ENCODE measurements at regions not wholly inside any gene's neighbourhood (a gene's known extent, or its start where the extent isn't known, plus 50 kb on each side); places are given as distances from the start of the nearest gene placed in this dataset.

DNA sequence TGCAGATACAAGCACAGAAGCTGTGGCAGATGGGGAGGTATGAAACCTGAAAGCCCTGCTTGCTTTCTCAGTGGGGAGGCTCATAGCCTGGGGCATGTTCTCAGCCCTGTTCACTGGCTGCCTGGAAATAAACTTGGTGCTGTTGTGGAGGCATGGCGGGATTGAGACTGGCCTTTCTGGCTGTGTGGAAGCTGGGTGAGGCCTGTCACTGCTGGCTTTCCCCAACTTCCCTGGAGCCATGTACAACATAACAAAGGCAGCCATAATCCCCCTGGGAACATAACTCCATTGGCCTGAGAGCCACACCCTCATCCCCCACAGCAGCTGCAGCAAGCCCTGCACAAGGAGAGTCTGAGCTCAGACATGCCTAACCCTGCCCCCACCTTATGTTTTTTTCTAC lies 237.7 kb upstream of the TLL1 start:
- DNase-seq (ENCODE audit: low spot score) (no peak), ATAC-seq (no peak; the same call in 1 of the 2 replicates)
- no peak overlapping the region for H3K4me3 Mint-ChIP-seq
- H3K27me3 Mint-ChIP-seq (ENCODE audit: low read depth): no peaks in the 10 kb centered on the region
- TF ChIP-seq HMGA2 (CRISPR knock-in tag; IDR thresholded peaks at IDR 0.05) (no peak), ZBTB43 (CRISPR knock-in tag; IDR thresholded peaks at IDR 0.05) (no peak), SMAD4 (CRISPR knock-in tag; IDR thresholded peaks at IDR 0.05) (no peak), ZNF512 (CRISPR knock-in tag; IDR thresholded peaks at IDR 0.05; ENCODE audit: borderline replicate concordance) (no peak), GRHL2 (CRISPR knock-in tag; IDR thresholded peaks at IDR 0.05; ENCODE audit: insufficient replicate concordance, severe bottlenecking) (no peak), ZNF263 (CRISPR knock-in tag; IDR thresholded peaks at IDR 0.05; ENCODE audit: low read depth) (no peak)
- TF ChIP-seq, protein P1, sequence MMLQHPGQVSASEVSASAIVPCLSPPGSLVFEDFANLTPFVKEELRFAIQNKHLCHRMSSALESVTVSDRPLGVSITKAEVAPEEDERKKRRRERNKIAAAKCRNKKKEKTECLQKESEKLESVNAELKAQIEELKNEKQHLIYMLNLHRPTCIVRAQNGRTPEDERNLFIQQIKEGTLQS (CRISPR knock-in tag; conservative IDR thresholded peaks at IDR 0.05): no peak
- POLR2A ChIA-PET: no interaction called here
- no peak overlapping the region for H3K27ac Mint-ChIP-seq
- peaks cover 19% of the 10 kb centered on the region for H3K9me3 Mint-ChIP-seq
- CTCF ChIA-PET: no interaction called here
- peaks cover 9% of the 10 kb centered on the region for H3K4me1 Mint-ChIP-seq
- H3K36me3 Mint-ChIP-seq: peaks cover 12% of the 10 kb centered on the region

GRCh38 chr4:165635951-165636350 lies 237.1 kb upstream of the TLL1 start:
- no peak for TF ChIP-seq NR1H2 (CRISPR knock-in tag; IDR thresholded peaks at IDR 0.05)
- TF ChIP-seq FOXK1 (CRISPR knock-in tag; IDR thresholded peaks at IDR 0.05): no peak
- TF ChIP-seq, protein P2, sequence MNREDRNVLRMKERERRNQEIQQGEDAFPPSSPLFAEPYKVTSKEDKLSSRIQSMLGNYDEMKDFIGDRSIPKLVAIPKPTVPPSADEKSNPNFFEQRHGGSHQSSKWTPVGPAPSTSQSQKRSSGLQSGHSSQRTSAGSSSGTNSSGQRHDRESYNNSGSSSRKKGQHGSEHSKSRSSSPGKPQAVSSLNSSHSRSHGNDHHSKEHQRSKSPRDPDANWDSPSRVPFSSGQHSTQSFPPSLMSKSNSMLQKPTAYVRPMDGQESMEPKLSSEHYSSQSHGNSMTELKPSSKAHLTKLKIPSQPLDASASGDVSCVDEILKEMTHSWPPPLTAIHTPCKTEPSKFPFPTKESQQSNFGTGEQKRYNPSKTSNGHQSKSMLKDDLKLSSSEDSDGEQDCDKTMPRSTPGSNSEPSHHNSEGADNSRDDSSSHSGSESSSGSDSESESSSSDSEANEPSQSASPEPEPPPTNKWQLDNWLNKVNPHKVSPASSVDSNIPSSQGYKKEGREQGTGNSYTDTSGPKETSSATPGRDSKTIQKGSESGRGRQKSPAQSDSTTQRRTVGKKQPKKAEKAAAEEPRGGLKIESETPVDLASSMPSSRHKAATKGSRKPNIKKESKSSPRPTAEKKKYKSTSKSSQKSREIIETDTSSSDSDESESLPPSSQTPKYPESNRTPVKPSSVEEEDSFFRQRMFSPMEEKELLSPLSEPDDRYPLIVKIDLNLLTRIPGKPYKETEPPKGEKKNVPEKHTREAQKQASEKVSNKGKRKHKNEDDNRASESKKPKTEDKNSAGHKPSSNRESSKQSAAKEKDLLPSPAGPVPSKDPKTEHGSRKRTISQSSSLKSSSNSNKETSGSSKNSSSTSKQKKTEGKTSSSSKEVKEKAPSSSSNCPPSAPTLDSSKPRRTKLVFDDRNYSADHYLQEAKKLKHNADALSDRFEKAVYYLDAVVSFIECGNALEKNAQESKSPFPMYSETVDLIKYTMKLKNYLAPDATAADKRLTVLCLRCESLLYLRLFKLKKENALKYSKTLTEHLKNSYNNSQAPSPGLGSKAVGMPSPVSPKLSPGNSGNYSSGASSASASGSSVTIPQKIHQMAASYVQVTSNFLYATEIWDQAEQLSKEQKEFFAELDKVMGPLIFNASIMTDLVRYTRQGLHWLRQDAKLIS (CRISPR knock-in tag; IDR thresholded peaks at IDR 0.05; ENCODE audit: borderline replicate concordance): no peak
- no peak for TF ChIP-seq SOX15 (CRISPR knock-in tag; IDR thresholded peaks at IDR 0.05)
- no peak for TF ChIP-seq JAZF1 (CRISPR knock-in tag; IDR thresholded peaks at IDR 0.05)
- TF ChIP-seq RORB (CRISPR knock-in tag; IDR thresholded peaks at IDR 0.05): no peak
- TF ChIP-seq USF1 (CRISPR knock-in tag; IDR thresholded peaks at IDR 0.05): no peak
- TF ChIP-seq HMGXB4 (CRISPR knock-in tag; IDR thresholded peaks at IDR 0.05): no peak
- no peak for TF ChIP-seq TP53 (CRISPR knock-in tag; IDR thresholded peaks at IDR 0.05)
- no peak for TF ChIP-seq ZNF281 (CRISPR knock-in tag; IDR thresholded peaks at IDR 0.05)
- ChIA-PET CTCF (no interaction called here), POLR2A (no interaction called here)
- H3K27ac Mint-ChIP-seq: no peak overlapping the region
- H3K36me3 Mint-ChIP-seq: peaks cover 12% of the 10 kb centered on the region
- peaks cover 19% of the 10 kb centered on the region for H3K9me3 Mint-ChIP-seq
- ATAC-seq (no peak), DNase-seq (ENCODE audit: low spot score) (no peak)
- no peaks in the 10 kb centered on the region for H3K27me3 Mint-ChIP-seq (ENCODE audit: low read depth)
- H3K4me1 Mint-ChIP-seq: peaks cover 9% of the 10 kb centered on the region
- no peak overlapping the region for H3K4me3 Mint-ChIP-seq

Measured in WTC11 (cell line).